ENCODE measurements at regions not wholly inside any gene's neighbourhood (a gene's known extent, or its start where the extent isn't known, plus 50 kb on each side); places are given as distances from the start of the nearest gene placed in this dataset.
"Not testable (repeated sequence)": the region's sequence is repeated elsewhere in the genome, so short reads cannot be mapped to it uniquely, and the experiment has no call there.

DNA sequence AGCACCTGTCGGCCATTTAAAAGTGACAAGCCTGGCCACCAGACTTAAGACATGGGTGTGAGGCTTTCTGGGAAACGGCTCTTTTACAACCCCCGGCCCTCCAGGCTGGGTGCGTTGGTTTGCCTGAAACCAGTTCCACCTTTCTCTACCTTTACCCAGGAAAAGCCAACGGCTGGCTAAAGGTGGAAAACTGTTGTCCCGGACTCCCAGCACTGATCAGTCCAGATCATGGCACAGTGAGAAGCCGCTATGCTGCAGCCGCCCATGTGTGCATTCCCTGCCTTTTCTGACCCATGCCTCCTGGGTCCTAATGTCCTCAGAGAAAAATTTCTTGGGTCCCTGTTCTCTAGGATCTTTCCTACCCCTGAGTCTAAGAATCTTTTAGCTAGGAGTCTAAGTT, 655.7 kb upstream of the HS3ST5 start:
- FAIRE-seq (no peak), DNase-seq (ENCODE audit: low spot score in 2 of 2) (no peak)

DNA sequence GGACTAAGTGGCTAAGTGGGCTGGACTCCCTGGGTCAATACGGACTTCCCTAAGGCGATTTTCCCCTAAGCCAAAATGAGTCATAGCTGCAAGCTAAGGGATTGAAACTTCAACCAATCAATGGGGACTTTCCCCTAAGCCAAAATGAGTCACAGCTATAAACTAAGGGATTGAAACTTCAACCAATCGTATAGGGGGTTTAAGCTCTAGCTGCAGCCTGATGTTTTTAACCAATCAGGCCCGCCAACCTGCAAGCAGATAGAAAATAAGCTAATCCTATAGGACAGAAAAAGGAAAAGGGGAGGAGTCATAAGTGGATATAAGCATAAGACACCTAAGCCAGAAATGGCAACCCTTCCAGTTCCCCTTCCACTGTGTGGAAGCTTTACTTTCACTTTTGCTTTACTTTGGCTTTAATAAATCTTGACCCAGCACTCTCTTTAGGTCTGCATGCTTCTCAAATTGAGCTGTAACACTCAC, 655.0 kb upstream of the HS3ST5 start:
- DNase-seq (ENCODE audit: low spot score in 2 of 2) = no peak
- no peak for FAIRE-seq

DNA sequence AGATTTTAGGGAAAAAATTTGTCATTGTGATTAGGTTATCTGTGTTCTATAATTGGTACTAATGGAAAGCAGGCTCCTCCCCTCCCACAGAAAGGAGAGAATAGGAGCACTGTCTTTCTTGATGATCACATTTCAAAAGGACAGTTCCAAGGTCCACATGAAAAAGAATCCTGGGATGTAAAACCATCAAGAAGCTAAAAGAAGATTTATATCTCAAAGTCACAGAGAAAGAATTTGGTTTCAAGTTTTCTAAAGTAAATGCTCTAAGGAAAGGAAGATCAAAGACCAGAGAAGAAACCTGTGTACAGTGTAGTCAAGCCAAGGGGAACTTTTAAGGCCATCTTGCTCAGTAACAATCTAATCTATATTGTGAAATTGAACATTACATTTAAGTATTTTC, 652.7 kb upstream of the HS3ST5 start:
- no peak for FAIRE-seq
- no peak for DNase-seq (ENCODE audit: low spot score in 2 of 2)

DNA sequence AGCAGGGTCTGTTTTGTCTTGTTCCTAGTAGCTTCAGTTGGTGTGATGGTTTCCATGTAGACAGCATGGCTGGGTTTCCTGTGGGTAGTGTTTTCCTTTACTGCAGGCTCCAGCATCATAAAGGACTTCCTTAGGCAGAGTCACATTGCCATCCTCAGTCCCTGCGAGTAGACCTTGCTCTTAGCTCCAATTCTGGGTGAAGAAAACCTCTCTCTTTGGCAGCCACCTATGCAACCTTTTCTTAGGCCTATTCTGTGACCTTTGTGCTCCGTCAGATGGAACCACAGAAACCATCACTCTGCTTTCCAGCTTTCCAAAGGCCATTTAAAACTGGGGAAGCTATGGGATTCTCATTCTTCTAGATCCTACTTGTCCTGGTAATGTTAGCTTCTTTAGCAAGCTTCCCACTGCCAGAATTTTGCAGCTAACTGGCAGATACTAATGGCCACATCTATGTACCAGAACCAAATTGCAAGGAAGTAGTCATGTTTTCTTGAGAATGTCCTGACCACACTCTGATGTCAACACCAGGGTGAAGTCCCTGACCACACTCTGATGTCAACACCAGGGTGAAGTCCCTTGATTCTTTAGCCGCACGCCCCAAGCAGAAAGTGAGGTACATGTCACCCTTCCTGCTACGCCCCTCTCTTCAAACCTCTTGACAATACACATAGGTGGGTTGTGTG, 646.6 kb upstream of the HS3ST5 start:
- DNase-seq (ENCODE audit: low spot score in 2 of 2) (no peak), FAIRE-seq (no peak)

DNA sequence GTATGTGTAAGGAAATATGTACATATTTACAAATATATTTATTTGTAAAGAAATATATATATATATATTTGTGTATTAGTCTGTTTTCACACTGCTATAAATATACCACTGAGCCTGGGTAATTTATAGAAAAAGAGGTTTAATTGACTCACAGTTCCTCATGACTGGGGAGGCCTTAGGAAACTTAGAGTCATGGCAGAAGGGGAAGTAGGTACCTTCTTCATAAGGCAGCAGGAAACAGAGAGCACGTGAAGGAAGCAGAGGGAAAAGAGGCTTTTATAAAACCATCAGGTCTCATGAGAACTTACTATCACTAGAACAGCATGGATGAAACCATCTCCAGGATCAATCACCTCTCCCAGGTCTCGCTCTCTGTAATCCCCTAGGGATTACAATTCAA, 644.5 kb upstream of the HS3ST5 start:
- no peak for FAIRE-seq
- DNase-seq (ENCODE audit: low spot score in 2 of 2) = no peak

GRCh38 chr6:114955363-114955762, 612.5 kb upstream of the HS3ST5 start:
- FAIRE-seq = no peak

DNA sequence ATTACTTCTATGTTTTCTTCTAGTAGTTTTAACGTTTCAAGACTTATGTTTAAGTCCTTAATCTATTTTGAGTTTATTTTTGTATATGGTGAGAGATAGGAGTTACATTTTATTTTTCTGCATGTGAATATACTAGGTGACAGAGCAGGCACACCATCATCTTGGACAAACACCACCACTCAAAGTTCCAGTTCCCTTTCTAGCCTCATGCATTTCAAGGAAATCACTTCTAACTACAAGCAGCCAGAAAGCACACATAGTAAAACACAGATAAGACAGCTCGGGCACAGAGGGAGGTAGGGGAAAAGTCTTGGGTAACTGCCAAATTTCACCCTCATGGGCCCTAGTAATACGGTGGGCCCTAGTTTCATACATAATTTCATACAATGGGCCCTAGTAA, 609.4 kb upstream of the HS3ST5 start:
- FAIRE-seq = no peak
- DNase-seq (ENCODE audit: low spot score in 2 of 2) = no peak

More at GRCh38 chr6:114955363-114955762, 612.5 kb upstream of the HS3ST5 start:
- no peak for DNase-seq (ENCODE audit: low spot score in 2 of 2)

DNA sequence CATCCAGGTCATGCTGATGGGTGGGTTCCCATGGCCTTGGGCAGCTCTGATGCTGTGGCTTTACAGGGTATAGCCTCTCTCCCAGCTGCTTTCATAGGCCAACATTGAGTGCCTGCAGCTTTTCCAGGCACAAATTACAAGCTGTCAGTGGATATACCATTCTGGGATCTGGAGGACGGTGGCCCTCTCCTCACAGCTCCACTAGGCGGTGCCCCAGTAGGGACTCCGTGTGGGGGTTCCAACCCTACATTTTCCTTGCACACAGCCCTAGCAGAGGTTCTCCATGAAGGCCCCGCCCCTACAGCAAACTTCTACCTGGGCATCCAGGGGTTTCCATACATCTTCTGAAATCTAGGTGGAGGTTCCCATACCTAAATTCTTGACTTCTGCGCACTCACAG, 602.6 kb upstream of the HS3ST5 start:
- no peak for DNase-seq (ENCODE audit: low spot score in 2 of 2)
- FAIRE-seq = no peak

DNA sequence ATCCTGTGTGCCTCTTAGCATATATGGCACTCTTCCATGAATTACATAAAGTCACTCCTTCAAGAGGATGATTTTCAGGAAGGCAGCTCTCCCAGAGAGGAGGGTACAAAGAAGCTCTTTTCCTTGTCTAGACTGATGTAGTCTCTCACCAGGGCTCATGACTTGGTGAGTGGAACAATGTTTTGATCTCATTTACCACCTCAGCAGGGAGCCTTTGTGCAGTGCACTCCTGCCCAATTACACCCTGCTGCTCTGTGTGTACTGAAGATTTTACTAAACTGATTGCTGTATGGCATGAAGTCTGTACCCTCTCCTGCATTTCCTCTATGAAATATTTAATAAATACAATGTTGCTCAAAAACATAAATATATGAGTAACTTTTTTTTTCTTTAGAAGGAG, 598.3 kb upstream of the HS3ST5 start:
- FAIRE-seq (no peak), DNase-seq (ENCODE audit: low spot score in 2 of 2) (no peak)

- FAIRE-seq (no peak), DNase-seq (ENCODE audit: low spot score in 2 of 2) (no peak)
These were observed 597.4 kb upstream of the HS3ST5 start for GRCh38 chr6:114940181-114940580.

GRCh38 chr6:114939630-114940029, 596.8 kb upstream of the HS3ST5 start:
- no peak for FAIRE-seq
- DNase-seq (ENCODE audit: low spot score in 2 of 2) = no peak

DNA sequence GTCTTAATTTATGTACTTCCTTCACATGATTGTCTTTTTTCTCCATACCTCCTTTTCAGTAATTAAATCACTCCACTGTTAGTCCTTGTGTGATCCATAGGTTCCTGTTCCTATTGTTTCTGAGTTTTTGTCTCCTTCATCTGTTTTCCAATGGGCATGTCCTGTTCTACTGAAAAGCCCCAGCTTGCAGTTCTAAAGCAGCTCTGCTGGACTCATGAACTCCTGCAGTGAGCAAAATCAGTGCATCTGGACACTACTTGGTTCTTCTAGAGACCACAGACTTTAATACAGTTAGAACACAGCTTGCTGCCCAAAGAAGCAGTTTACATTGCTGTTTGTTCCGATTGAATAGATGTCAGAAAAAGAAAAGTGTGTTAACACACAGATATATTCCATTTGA, 593.3 kb upstream of the HS3ST5 start:
- DNase-seq (ENCODE audit: low spot score in 2 of 2) = no peak
- FAIRE-seq = no peak

- no peak for FAIRE-seq
- DNase-seq (ENCODE audit: low spot score in 2 of 2) = no peak
These were observed 591.3 kb upstream of the HS3ST5 start for GRCh38 chr6:114934079-114934478.

GRCh38 chr6:114928731-114929130, 585.9 kb upstream of the HS3ST5 start:
- not testable (repeated sequence) for FAIRE-seq; DNase-seq (ENCODE audit: low spot score in 2 of 2)

GRCh38 chr6:114906096-114906495, 563.3 kb upstream of the HS3ST5 start:
- DNase-seq (ENCODE audit: low spot score in 2 of 2) = no peak

GRCh38 chr6:114897536-114897935, 554.7 kb upstream of the HS3ST5 start:
- no peak for FAIRE-seq
- no peak for DNase-seq (ENCODE audit: low spot score in 2 of 2)

More at GRCh38 chr6:114906096-114906495, 563.3 kb upstream of the HS3ST5 start:
- FAIRE-seq = no peak

- DNase-seq (ENCODE audit: low spot score in 2 of 2) (no peak), FAIRE-seq (no peak)
These were observed 549.4 kb upstream of the HS3ST5 start for GRCh38 chr6:114892211-114892610.

- FAIRE-seq = no peak
- no peak for DNase-seq (ENCODE audit: low spot score in 2 of 2)
These were observed 545.4 kb upstream of the HS3ST5 start for GRCh38 chr6:114888241-114888640.

- DNase-seq (ENCODE audit: low spot score in 2 of 2) = no peak
- no peak for FAIRE-seq
These were observed 544.0 kb upstream of the HS3ST5 start for GRCh38 chr6:114886670-114887436.

DNA sequence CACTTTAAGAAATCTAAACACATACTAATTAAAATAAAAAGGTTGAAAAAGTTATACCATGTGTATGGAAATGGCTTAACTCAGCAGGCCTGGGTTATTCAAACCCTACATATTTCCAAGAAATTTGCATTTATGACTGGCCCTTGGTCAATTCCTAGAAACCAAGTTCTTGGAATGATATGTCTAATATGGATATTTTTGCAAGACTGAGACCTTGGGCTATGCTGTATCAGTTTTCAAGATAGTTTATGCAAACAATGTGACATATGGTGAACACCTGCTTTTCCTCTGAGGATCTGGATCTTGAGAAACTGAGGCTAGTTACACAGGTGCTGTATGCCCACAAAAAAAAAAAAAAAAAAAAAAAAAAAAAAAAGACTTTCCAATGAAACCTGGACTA, 536.9 kb upstream of the HS3ST5 start:
- FAIRE-seq (no peak), DNase-seq (ENCODE audit: low spot score in 2 of 2) (no peak)

DNA sequence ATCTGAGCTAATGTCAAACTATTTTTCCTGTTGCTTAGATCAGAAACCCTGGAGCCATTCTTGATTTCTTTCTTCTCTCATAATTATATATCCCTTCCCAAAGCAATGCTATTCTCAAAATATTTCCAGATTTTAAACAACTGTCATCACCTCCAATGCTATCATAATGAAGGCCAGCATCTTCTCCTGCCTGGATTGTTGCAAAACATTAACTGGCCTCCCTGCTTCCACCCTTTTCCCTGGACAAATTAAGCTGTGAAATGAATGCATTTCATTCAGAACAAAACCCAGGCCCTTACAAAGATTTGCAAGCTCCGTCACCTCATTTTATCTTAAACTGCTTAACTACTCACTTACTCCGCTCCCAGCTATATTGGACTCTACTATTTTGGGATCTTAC, 535.3 kb upstream of the HS3ST5 start:
- DNase-seq (ENCODE audit: low spot score in 2 of 2) (no peak), FAIRE-seq (no peak)

DNA sequence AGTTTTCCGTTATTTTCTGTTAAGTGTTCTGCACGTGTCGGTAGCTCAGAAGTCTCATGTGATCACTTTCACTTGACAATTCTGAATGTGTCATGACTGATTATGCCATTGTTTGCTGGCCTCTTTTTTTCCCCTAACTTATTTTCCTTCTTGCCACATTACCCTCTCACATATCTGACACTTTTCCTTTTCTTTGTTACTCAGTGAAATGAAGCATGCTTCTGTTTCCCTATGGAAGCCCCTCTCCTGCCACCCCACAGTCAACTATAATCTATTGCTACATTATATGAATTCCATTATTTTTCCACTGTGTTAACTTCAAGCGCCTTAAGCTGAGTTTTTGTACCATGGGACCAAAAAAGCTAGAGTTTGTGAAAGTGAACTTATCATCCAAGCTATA, 531.6 kb upstream of the HS3ST5 start:
- no peak for FAIRE-seq
- no peak for DNase-seq (ENCODE audit: low spot score in 2 of 2)

Measured in frontal cortex (tissue), 3 donors.